NCI-H748 treated with DMSO at 0.1 percent for 48 hours (cell line): ENCODE measurements at regions not wholly inside any gene's neighbourhood (a gene's known extent, or its start where the extent isn't known, plus 50 kb on each side); places are given as distances from the start of the nearest gene placed in this dataset.

ENCODE experiments used
- DNase-seq: peaks from one replicate; lab custom pipeline; 2025; lab: John Stamatoyannopoulos, UW

GRCh38 chr2:186069676-186070075 lies 331.1 kb downstream of the FSIP2 start:
- peak; percentile 35 for DNase-seq

- DNase-seq, result no peak
These were observed 346.6 kb downstream of the FSIP2 start for GRCh38 chr2:186085226-186085625.

- no peak for DNase-seq
These were observed 354.6 kb downstream of the FSIP2 start for GRCh38 chr2:186093174-186093573.

GRCh38 chr2:186098821-186099220 lies 360.2 kb downstream of the FSIP2 start:
- DNase-seq, result no peak

- no peak for DNase-seq
These were observed 361.2 kb downstream of the FSIP2 start for GRCh38 chr2:186099826-186100225.

- DNase-seq, result no peak
These were observed 362.0 kb downstream of the FSIP2 start for GRCh38 chr2:186100636-186101035.

GRCh38 chr2:186101616-186102015 lies 363.0 kb downstream of the FSIP2 start:
- DNase-seq, result no peak

- DNase-seq, result no peak
These were observed 364.7 kb downstream of the FSIP2 start for GRCh38 chr2:186103276-186103675.

- DNase-seq, result no peak
These were observed 366.6 kb downstream of the FSIP2 start for GRCh38 chr2:186105016-186105724.

- DNase-seq, result no peak
These were observed 369.9 kb downstream of the FSIP2 start for GRCh38 chr2:186108470-186108869.

GRCh38 chr2:186113284-186113683 lies 372.8 kb upstream of the ZC3H15 start:
- no peak for DNase-seq

GRCh38 chr2:186125156-186125555 lies 360.9 kb upstream of the ZC3H15 start:
- no peak for DNase-seq

GRCh38 chr2:186125625-186126024 lies 360.4 kb upstream of the ZC3H15 start:
- DNase-seq, result no peak

- no peak for DNase-seq
These were observed 359.9 kb upstream of the ZC3H15 start for GRCh38 chr2:186126181-186126580.

GRCh38 chr2:186129767-186130581 lies 356.1 kb upstream of the ZC3H15 start:
- peak; percentile 97 for DNase-seq

GRCh38 chr2:186130748-186131641 lies 355.1 kb upstream of the ZC3H15 start:
- DNase-seq, result peak; percentile 99

GRCh38 chr2:186135686-186136085 lies 350.4 kb upstream of the ZC3H15 start:
- DNase-seq, result no peak

GRCh38 chr2:186136860-186137259 lies 349.2 kb upstream of the ZC3H15 start:
- DNase-seq, result no peak

- no peak for DNase-seq
These were observed 347.2 kb upstream of the ZC3H15 start for GRCh38 chr2:186138845-186139244.

- no peak for DNase-seq
These were observed 327.0 kb upstream of the ZC3H15 start for GRCh38 chr2:186159101-186159500.

GRCh38 chr2:186164325-186164724 lies 321.7 kb upstream of the ZC3H15 start:
- no peak for DNase-seq

- no peak for DNase-seq
These were observed 315.4 kb upstream of the ZC3H15 start for GRCh38 chr2:186170693-186171092.
